Mesendoderm (in vitro differentiated cells): ENCODE measurements at regions not wholly inside any gene's neighbourhood (a gene's known extent, or its start where the extent isn't known, plus 50 kb on each side); places are given as distances from the start of the nearest gene placed in this dataset.

Experiments used
- DNase-seq: peaks from one replicate; pipeline ENCODE4 v3.0.0; 2013
- H2AK5ac ChIP-seq: 2 replicates; pipeline ENCODE4 v1.6.1; 2013; ENCODE audit warnings: low read length, inconsistent platforms
- H2BK120ac ChIP-seq: 2 replicates; pipeline ENCODE4 v1.6.1; 2013; ENCODE audit warnings: low read depth, mild to moderate bottlenecking, low read length, moderate library complexity, mixed read lengths
- H2BK15ac ChIP-seq: replicated peaks from 2 replicates; pipeline ENCODE4 v1.6.1; 2013; ENCODE audit warnings: low read depth, mild to moderate bottlenecking, moderate library complexity
- H2BK5ac ChIP-seq: 2 replicates; pipeline ENCODE4 v1.6.1; 2013; ENCODE audit warnings: low read length, inconsistent platforms
- H3K18ac ChIP-seq: 2 replicates; pipeline ENCODE4 v1.6.1; 2013; ENCODE audit warnings: mild to moderate bottlenecking, low read length, mixed read lengths
- H3K23ac ChIP-seq: one replicate; pipeline ENCODE4 v1.6.1; 2013; ENCODE audit warnings: low read length
- H3K27ac ChIP-seq: 2 replicates; pipeline ENCODE4 v1.5.1; 2013; ENCODE audit warnings: low read depth, mild to moderate bottlenecking, inconsistent platforms, low read length, moderate library complexity
- H3K27me3 ChIP-seq: 2 replicates; pipeline ENCODE4 v1.6.1; 2013; ENCODE audit warnings: low read length, control low read depth, mild to moderate bottlenecking, inconsistent platforms; ENCODE audit not compliant: insufficient read depth, poor library complexity
- H3K36me3 ChIP-seq: 2 replicates; pipeline ENCODE4 v1.6.1; 2013; ENCODE audit warnings: low read length, inconsistent platforms; ENCODE audit not compliant: control insufficient read depth, insufficient read depth
- H3K4ac ChIP-seq: one replicate; pipeline ENCODE4 v1.6.1; 2013; ENCODE audit warnings: low read depth, mild to moderate bottlenecking, low read length, moderate library complexity
- H3K4me1 ChIP-seq: 2 replicates; pipeline ENCODE4 v1.6.1; 2013; ENCODE audit warnings: low read depth, low read length, inconsistent platforms; ENCODE audit not compliant: control insufficient read depth
- H3K4me2 ChIP-seq: 2 replicates; pipeline ENCODE4 v1.6.1; 2013; ENCODE audit warnings: low read length
- H3K4me3 ChIP-seq: 2 replicates; pipeline ENCODE4 v1.5.1; 2013; ENCODE audit warnings: mild to moderate bottlenecking, low read length
- H3K56ac ChIP-seq: one replicate; pipeline ENCODE4 v1.6.1; 2013; ENCODE audit warnings: low read length
- H3K79me1 ChIP-seq: 2 replicates; pipeline ENCODE4 v1.6.1; 2013; ENCODE audit warnings: low read length, inconsistent platforms
- H3K79me2 ChIP-seq: 2 replicates; pipeline ENCODE4 v1.6.1; 2013; ENCODE audit warnings: mild to moderate bottlenecking, low read length; ENCODE audit not compliant: control insufficient read depth, insufficient read depth
- H3K9ac ChIP-seq: 2 replicates; pipeline ENCODE4 v1.6.1; 2013; ENCODE audit warnings: low read length, inconsistent platforms
- H4K5ac ChIP-seq: one replicate; pipeline ENCODE4 v1.6.1; 2013; ENCODE audit warnings: low read length
- H4K8ac ChIP-seq: one replicate; pipeline ENCODE4 v1.6.1; 2013; ENCODE audit warnings: low read depth, mild to moderate bottlenecking, control low read depth, low read length, moderate library complexity
- WGBS: extraction: QIAGEN DNeasy Blood & Tissue Kit; methylation state at CpG from one replicate; pipeline ENCODE4 v1.1.7; 2013; ENCODE audit warnings: low lambda C conversion rate, missing lambda C conversion rate; ENCODE audit not compliant: insufficient coverage; ENCODE audit errors: extremely low coverage; 5-methylcytosine and 5-hydroxymethylcytosine counted together

- no peak for DNase-seq
- H2BK15ac ChIP-seq, result no peak overlapping the region
Measured at GRCh38 chr10:85429126-85429525, 937.5 kb downstream of the GRID1 start.

DNA sequence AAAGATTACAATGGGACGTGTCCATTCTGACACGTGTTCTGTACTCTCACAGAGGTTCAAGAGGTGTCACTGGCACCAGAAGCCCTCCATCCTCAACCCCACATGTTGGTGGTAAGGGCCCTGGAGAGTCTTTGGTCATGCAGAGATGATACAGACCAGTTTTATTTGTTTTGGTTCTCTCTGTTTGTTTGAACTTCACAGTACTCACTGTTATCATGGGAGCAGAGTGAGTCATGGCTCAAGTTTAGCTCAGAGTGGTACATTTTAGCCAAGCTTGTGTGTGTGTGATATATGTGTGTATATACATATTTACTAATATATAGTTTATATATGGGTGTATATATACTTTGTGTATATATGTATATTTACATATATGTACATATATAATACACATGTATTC, 935.6 kb downstream of the GRID1 start:
- no peak overlapping the region for H4K5ac ChIP-seq
- H3K4me3 ChIP-seq, result no peak overlapping the region
- no peak overlapping the region for H3K23ac ChIP-seq
- no peaks in the 10 kb centered on the region for H3K27me3 ChIP-seq
- no peak overlapping the region for H3K27ac ChIP-seq
- no peak overlapping the region for H2AK5ac ChIP-seq
- no peak for DNase-seq
- WGBS, result no CpG with 5 or more reads among the region's 2 CpGs
- H3K4ac ChIP-seq, result no peak overlapping the region
- no peak overlapping the region for H4K8ac ChIP-seq
- no peaks in the 10 kb centered on the region for H3K79me2 ChIP-seq
- no peak overlapping the region for H3K18ac ChIP-seq
- H2BK120ac ChIP-seq, result no peak overlapping the region
- no peak overlapping the region for H3K4me2 ChIP-seq
- H2BK5ac ChIP-seq, result no peak overlapping the region
- H3K79me1 ChIP-seq, result no peaks in the 10 kb centered on the region
- H3K36me3 ChIP-seq, result no peaks in the 10 kb centered on the region
- no peaks in the 10 kb centered on the region for H3K4me1 ChIP-seq
- no peak overlapping the region for H3K9ac ChIP-seq
- no peak overlapping the region for H2BK15ac ChIP-seq
- no peak overlapping the region for H3K56ac ChIP-seq

More at GRCh38 chr10:85429126-85429525, 937.5 kb downstream of the GRID1 start:
- Histone ChIP-seq H2BK120ac (no peak overlapping the region), H3K36me3 (no peaks in the 10 kb centered on the region), H2AK5ac (no peak overlapping the region), H3K27me3 (no peaks in the 10 kb centered on the region), H3K56ac (no peak overlapping the region), H3K27ac (no peak overlapping the region), H2BK5ac (no peak overlapping the region), H3K4me2 (no peak overlapping the region), H3K4ac (no peak overlapping the region), H3K18ac (no peak overlapping the region), H3K4me3 (no peak overlapping the region), H4K8ac (no peak overlapping the region), H3K9ac (no peak overlapping the region), H3K79me2 (no peaks in the 10 kb centered on the region), H4K5ac (no peak overlapping the region), H3K79me1 (no peaks in the 10 kb centered on the region), H3K23ac (no peak overlapping the region), H3K4me1 (no peaks in the 10 kb centered on the region)
- WGBS, result no CpG with 5 or more reads among the region's 3 CpGs

DNA sequence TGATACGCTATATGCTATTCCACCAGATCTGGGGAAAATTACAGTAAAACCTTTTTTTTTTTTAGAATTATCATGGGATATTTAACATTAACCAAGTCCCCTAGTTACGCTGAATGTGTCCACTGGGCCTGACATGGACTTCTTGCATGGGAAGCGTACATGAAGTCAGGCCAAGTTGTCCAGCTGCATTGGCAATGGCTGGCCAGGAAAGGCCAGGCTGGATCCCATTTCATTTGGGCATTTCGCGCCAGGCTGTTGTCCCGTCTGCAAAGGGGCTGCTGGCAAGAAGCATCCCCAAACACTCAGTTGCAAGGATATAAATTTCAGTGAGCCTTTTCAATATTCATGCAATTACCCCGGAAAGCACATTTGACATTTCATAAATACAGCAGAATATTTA, 933.3 kb downstream of the GRID1 start:
- no peak overlapping the region for H3K18ac ChIP-seq
- H3K4me3 ChIP-seq, result no peak overlapping the region
- H4K5ac ChIP-seq, result no peak overlapping the region
- no peak overlapping the region for H3K56ac ChIP-seq
- H2AK5ac ChIP-seq, result no peak overlapping the region
- H2BK5ac ChIP-seq, result no peak overlapping the region
- no peak overlapping the region for H3K9ac ChIP-seq
- H3K4ac ChIP-seq, result no peak overlapping the region
- no peak overlapping the region for H2BK15ac ChIP-seq
- H3K4me1 ChIP-seq, result no peaks in the 10 kb centered on the region
- H3K79me1 ChIP-seq, result no peaks in the 10 kb centered on the region
- no peak overlapping the region for H4K8ac ChIP-seq
- H3K27ac ChIP-seq, result no peak overlapping the region
- no peak overlapping the region for H2BK120ac ChIP-seq
- DNase-seq, result no peak
- no peaks in the 10 kb centered on the region for H3K27me3 ChIP-seq
- H3K79me2 ChIP-seq, result no peaks in the 10 kb centered on the region
- H3K23ac ChIP-seq, result no peak overlapping the region
- no peaks in the 10 kb centered on the region for H3K36me3 ChIP-seq
- no CpG with 5 or more reads among the region's 7 CpGs for WGBS
- no peak overlapping the region for H3K4me2 ChIP-seq

GRCh38 chr10:85444868-85445267, 921.7 kb downstream of the GRID1 start:
- no peaks in the 10 kb centered on the region for H3K4me1 ChIP-seq
- no peak overlapping the region for H3K4ac ChIP-seq
- no peak overlapping the region for H2BK15ac ChIP-seq
- H3K4me2 ChIP-seq, result no peak overlapping the region
- no peak overlapping the region for H3K56ac ChIP-seq
- H4K8ac ChIP-seq, result no peak overlapping the region
- DNase-seq, result no peak
- WGBS, result no CpG with 5 or more reads among the region's 2 CpGs
- no peak overlapping the region for H3K23ac ChIP-seq
- no peaks in the 10 kb centered on the region for H3K79me2 ChIP-seq
- no peak overlapping the region for H3K4me3 ChIP-seq
- no peak overlapping the region for H4K5ac ChIP-seq
- no peak overlapping the region for H3K18ac ChIP-seq
- no peak overlapping the region for H3K9ac ChIP-seq
- H3K27ac ChIP-seq, result no peak overlapping the region
- no peaks in the 10 kb centered on the region for H3K36me3 ChIP-seq
- no peaks in the 10 kb centered on the region for H3K27me3 ChIP-seq
- H2BK120ac ChIP-seq, result no peak overlapping the region
- no peaks in the 10 kb centered on the region for H3K79me1 ChIP-seq
- H2AK5ac ChIP-seq, result no peak overlapping the region
- H2BK5ac ChIP-seq, result no peak overlapping the region

DNA sequence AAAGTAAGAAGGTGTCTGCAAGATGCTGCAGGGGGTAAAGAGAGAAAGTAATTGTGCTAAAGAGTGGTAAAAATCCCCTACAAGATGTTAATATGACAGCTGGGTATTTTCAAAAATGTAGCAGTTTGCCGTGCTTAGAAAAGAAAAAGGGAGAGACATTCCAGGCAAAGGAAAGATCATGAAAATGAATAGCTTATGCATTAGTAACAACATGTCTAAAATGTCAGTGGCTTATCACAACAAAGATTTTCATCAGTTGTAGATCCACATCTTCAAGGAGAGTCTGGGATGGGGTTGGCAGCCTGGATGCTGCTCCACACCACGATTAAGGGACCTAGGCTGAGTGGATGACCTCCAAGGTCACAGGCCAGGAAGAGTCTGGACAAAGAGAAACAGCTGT, 920.9 kb downstream of the GRID1 start:
- Histone ChIP-seq H3K9ac (no peak overlapping the region), H3K4me2 (no peak overlapping the region), H3K79me2 (no peaks in the 10 kb centered on the region), H3K36me3 (no peaks in the 10 kb centered on the region), H2AK5ac (no peak overlapping the region), H3K18ac (no peak overlapping the region), H3K4ac (no peak overlapping the region), H2BK5ac (no peak overlapping the region), H3K79me1 (no peaks in the 10 kb centered on the region), H2BK15ac (no peak overlapping the region), H3K56ac (no peak overlapping the region), H3K27ac (no peak overlapping the region), H3K4me1 (no peaks in the 10 kb centered on the region), H4K8ac (no peak overlapping the region), H3K23ac (no peak overlapping the region), H4K5ac (no peak overlapping the region), H2BK120ac (no peak overlapping the region), H3K27me3 (no peaks in the 10 kb centered on the region), H3K4me3 (no peak overlapping the region)
- DNase-seq, result no peak
- WGBS, result no CpG with 5 or more reads among the region's 2 CpGs

- no peak for DNase-seq
- no peaks in the 10 kb centered on the region for H3K36me3 ChIP-seq
- H3K79me2 ChIP-seq, result no peaks in the 10 kb centered on the region
- no peaks in the 10 kb centered on the region for H3K4me1 ChIP-seq
- H4K5ac ChIP-seq, result no peak overlapping the region
- no peaks in the 10 kb centered on the region for H3K27me3 ChIP-seq
- H4K8ac ChIP-seq, result no peak overlapping the region
- H2BK15ac ChIP-seq, result no peak overlapping the region
- no peak overlapping the region for H3K4me3 ChIP-seq
- no CpG with 5 or more reads among the region's 2 CpGs for WGBS
- no peak overlapping the region for H3K9ac ChIP-seq
- H3K27ac ChIP-seq, result no peak overlapping the region
- no peak overlapping the region for H3K56ac ChIP-seq
- no peak overlapping the region for H2AK5ac ChIP-seq
- H3K23ac ChIP-seq, result no peak overlapping the region
- H2BK120ac ChIP-seq, result no peak overlapping the region
- no peaks in the 10 kb centered on the region for H3K79me1 ChIP-seq
- H3K4me2 ChIP-seq, result no peak overlapping the region
- H2BK5ac ChIP-seq, result no peak overlapping the region
- no peak overlapping the region for H3K4ac ChIP-seq
- no peak overlapping the region for H3K18ac ChIP-seq
Measured at GRCh38 chr10:85446827-85447226, 919.8 kb downstream of the GRID1 start.
